Femur (tissue), 1 donor: ENCODE measurements at regions not wholly inside any gene's neighbourhood (a gene's known extent, or its start where the extent isn't known, plus 50 kb on each side); places are given as distances from the start of the nearest gene placed in this dataset.

Experiments used
- DNase-seq: peaks from one replicate; pipeline ENCODE4 v3.0.0-alpha.2; 2017

DNA sequence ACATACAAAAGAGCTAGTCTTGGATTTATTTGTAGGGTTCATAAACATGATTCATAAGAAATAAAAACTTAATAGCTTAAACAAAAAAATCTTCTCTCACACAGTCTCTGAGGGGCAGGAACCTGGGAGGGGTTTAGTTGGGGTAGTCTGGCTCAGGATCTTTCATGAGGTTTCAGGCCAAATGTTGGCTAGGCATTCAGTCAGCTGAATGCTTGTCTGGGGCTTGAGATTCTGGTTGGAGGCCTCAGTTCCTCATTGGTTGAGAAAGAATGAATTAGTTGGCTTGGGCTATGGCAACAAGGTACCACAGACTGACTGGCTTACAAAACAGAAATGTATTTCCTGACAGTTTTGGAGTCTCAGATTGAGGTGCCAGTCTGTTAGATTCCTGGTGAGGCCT is 74.3 kb downstream of the ANKRD7 start:
- DNase-seq = no peak

DNA sequence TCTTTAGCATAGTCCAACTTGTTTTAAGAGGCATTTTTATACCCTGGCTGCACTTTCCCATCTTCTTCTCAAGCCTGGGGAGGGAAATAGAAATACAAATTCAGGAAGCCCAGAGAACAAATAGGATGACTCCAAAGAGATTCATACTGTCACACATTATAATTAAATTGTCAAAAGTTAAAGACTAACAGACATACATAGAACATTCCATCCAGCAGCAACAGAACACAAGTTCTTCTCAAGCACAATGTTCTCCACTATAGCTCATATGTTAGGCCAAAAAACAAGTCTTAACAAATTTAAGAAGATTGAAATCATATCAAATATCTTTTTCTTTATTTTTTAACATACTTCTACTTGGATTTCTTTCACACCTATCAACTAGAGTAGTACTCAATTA is 75.7 kb downstream of the ANKRD7 start:
- DNase-seq = no peak

- DNase-seq = no peak
These were observed 79.6 kb downstream of the ANKRD7 start for GRCh38 chr7:118304100-118304499.

- DNase-seq = no peak
These were observed 81.2 kb downstream of the ANKRD7 start for GRCh38 chr7:118305671-118306070.

DNA sequence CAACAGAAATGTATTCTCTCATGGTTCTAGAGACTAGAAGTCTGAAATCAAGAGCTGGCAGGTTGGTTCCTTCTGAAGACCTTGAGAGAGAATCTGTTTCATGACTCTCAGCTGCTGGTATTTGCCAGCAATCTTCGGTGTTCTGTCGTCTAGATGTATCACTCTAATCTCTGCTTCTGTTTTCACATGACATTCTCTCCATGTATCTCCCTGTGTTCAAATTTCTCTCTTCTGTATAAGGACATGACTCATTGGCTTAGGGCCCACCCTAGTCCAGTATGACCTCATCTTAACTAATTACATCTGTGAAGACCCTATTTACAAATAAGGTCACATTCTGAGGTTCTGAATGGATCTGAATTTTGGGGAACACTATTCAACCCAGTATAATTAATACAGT is 82.3 kb downstream of the ANKRD7 start:
- no peak for DNase-seq

DNA sequence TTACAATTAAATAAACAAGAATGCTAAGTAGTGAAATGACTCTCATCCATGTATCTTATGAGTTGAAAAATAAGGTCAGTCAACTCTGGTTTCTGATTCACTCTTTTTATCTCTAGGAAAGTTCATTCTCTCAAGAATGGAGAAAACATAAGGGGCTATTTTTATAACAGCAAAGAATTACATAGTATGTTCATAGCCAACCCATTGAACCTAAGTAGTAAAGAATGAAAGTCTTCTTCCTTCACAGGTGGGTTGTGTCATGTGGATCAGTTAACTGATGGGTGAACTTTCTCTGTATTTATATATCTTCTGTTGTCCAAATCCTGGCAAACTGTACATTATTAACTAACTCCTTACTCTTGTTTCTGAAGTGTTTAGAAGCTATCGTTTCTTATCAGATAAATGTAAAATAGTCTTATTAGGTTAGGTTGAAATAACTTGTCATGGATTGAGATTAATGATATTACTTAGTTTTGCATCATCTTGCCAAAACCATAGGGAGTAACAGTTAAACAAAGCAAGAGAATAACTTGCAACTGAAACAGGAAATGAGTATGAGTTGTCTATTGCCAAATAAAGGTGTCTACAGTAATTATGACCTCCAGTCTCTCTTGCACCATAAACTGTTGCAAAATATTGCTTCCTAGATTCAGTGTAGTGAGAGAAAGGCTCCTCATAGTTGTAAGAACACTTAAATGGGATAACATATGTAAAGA is 86.8 kb downstream of the ANKRD7 start:
- no peak for DNase-seq

DNA sequence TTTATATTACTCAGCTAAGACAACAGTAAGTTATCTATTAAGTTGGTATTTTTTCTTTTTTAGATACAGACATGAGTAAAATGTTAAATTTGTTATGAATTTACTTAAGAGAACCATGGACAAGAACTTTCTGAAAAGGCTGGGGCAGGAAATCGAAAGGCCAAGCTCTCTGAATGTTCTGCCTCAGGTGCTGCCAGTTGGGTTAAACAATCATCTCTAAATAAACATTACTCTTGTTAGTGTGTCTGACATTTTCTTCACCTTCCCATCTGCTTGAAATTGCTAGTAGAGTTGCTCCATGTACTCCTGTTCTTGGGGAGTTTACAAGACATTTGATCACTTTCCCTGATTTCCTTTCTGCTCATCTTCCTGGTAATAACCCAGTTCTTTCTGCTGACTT is 87.5 kb downstream of the ANKRD7 start:
- no peak for DNase-seq

- no peak for DNase-seq
These were observed 88.5 kb downstream of the ANKRD7 start for GRCh38 chr7:118312966-118313365.

- DNase-seq = no peak
These were observed 100.4 kb downstream of the ANKRD7 start for GRCh38 chr7:118324790-118325449.

DNA sequence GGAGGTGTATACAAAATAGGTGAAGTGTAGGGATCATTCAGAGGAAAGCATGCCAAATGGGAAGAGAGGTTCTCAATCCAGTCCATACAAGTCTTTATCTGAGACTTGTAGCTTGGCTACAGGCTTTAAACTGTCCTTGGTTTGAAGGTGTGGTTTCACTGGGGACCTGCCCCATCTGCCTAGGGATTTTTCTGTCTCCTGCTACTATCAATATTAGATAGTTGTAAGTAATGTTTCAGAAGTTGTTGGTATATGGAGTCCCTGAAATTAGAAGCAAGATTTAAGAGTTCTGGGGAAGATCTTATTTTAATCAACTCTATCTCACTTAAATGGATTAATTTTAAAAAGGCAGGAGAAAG is 100.9 kb downstream of the ANKRD7 start:
- DNase-seq = no peak

DNA sequence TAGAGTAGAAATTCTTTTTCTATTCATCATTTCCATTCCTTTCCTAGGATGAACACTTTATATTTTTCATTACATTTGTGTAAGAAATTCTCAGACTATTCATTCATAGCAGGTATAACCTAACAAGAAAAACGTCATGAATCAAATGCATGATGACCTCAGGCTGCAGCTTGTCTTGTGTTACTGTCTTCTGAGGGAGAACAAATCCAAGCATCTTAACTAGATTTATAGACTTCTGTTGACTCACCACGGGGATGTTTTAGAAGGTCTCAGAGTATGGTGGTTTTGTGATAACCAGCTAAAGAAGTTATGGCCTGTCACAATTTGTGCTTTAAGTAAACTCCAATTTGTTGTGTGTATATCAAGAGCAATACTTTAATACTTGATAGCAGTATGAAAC is 102.7 kb downstream of the ANKRD7 start:
- DNase-seq = no peak

GRCh38 chr7:118328505-118329211 is 104.2 kb downstream of the ANKRD7 start:
- DNase-seq = no peak

DNA sequence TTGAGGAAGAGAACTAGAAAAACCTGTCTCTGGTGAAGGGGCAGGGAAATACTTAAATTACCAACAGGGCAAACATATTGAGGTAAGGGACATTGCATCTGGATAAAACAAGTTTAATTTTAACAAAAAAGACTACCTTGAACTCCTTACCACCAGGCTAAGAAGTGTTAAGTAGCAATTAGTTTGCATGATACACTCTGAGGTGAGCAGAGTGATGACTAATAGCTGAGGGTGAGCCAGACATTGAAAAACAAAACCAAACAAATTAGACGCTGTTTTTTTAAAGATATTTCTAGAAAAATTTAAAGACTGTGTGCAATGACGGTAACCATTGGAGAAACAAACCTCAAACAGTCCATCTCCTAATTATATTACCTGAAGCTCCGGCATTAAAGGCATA is 105.9 kb downstream of the ANKRD7 start:
- DNase-seq = no peak

GRCh38 chr7:118346748-118347147 is 122.2 kb downstream of the ANKRD7 start:
- no peak for DNase-seq

DNA sequence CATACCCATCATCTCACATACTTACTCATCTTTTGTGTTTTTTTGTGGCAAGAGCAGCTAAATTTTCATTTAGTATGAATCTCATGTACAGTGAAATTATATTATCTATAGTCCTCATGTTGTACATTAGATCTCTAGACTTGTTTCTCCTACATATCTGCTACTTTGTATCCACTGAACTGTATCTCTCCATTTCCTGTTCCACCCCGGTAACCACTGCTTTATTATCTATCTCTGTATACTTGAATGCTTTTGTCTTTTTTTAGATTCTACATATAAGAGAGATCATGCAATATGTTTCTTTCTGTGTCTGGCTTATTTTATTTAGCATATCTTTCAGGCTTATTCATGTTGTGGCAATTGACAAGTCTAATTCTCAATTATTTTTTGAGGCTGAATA is 125.1 kb downstream of the ANKRD7 start:
- no peak for DNase-seq

GRCh38 chr7:118350260-118350659 is 125.8 kb downstream of the ANKRD7 start:
- no peak for DNase-seq

DNA sequence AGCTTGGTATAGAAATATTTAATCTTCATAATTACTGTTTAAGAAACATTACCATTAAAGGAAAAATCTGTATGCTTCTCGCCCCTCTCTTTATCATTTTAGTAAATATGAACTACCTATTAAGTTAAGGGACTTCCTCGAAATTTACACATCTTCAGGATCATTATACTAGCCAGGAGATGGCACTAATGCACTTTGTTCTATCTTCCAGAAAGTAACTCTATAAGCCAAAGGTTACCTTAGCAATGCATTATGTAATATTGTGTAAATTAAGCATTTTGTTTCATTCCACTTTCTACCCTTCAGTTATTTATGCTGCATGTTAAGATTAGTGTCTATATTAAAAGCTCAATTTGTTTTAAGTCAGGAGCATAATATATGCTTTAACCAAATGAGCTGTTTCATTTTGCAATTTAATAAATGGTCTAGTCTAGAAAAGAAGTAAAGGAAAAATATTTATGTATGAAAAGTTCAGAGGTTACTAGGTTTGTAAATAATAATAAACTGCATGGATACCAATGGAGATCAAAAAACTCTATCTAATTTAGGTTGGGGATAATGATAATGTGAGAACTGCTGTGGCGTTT is 128.5 kb downstream of the ANKRD7 start:
- DNase-seq = no peak

- no peak for DNase-seq
These were observed 141.9 kb downstream of the ANKRD7 start for GRCh38 chr7:118366363-118366762.

DNA sequence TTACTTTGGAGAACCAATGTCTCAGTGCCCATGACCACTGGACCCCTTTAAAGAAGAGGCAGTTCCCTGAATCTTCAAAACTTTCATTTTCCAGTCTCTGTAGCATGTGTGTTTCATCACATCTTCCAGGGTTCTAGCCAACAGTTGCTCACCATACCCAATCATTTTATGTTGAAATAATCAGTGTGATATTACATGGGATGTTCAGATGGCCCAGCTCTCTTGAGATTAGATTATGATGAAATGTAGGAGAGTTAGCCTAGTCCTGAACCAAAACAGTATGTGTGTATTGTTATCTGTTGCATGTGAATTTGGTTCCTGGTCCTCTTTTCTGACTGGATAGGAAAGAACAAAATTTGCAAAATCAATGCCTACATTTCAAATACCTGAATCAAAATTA is 144.5 kb downstream of the ANKRD7 start:
- no peak for DNase-seq

DNA sequence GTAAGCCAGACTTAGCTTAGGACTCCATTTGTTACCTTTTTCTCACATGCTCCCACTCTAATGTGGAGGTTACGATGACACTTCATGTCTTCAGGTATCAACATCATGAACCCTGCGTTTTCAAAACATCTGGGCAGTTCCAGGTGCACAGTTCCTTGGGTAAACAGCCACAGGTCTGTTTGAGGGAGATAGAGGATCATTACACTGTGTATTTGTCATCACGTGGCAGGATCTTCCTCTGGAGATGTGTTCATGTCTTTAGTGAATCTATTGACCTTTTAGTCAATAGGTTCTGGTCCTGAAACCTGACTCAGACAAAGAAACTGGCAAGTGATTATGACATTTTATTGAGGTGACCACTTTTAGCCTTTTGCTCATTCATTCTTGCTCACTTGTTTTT is 145.5 kb downstream of the ANKRD7 start:
- DNase-seq = no peak

DNA sequence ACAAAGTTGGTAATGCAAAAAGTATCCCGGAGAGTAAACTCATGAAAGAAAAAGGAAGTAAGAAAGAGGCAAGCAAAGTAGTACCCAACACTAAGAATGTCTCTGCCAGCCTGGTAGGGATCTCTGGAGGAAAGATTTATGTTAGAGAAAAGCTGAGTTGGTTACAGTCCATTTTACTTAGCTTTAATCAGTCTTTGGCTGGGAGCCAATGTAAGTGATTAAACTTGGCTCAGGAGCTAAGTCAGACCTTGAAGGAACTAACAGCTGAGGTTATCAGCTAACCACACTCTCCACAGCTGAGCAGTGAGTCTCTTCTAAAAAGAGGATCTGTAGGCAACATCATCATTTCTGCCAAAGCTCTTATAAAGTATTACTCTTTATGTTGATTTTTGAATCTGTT is 148.0 kb downstream of the ANKRD7 start:
- no peak for DNase-seq

DNA sequence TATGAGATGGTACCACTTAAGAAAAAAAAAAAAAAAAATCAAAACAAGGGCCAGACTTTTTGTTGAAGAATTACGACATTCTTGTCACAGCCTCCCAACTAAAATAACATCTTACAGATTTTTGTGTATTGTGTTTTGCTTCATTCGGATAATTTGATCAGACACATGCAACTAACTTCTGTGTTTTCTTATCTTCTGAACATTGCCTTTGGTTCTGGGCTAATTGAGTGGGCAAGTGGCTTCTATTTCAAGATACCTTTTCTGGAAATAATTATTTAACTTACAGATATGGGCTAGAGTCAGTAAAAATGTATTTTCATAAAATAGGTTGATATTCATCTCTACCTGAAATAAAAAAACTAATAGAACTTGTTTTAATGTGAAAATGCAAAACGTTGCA is 165.1 kb downstream of the ANKRD7 start:
- DNase-seq = no peak

DNA sequence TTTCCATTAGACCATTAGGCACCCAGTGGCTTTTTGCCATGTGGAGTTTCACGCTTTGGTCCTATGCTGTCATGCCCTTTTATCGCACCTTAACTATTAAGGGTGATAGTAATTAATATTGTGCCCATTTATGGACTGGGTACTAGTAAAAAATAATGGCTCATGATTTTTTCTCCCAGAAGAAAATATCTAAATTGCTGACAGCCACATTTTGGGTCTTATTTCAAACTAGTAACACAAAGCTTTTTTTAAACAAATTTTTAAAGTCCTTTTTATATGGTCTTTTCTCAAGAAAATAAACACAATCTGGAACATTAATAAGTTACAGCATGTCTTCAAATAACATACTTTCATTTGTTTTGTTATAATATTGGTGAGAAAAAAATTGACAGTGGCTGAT is 179.7 kb downstream of the ANKRD7 start:
- DNase-seq = no peak

- no peak for DNase-seq
These were observed 193.9 kb downstream of the ANKRD7 start for GRCh38 chr7:118418433-118418832.
